Naive thymus-derived CD4-positive, alpha-beta T cell (primary cell): ENCODE measurements at regions not wholly inside any gene's neighbourhood (a gene's known extent, or its start where the extent isn't known, plus 50 kb on each side); places are given as distances from the start of the nearest gene placed in this dataset.
"Not testable (repeated sequence)": the region's sequence is repeated elsewhere in the genome, so short reads cannot be mapped to it uniquely, and the experiment has no call there.

Experiments
- ATAC-seq: fragments of 150-1000 bp; cut with Tn5 transposase; 2 replicates; pipeline ENCODE4 v1.10.0; 2021; ENCODE audit warnings: mild to moderate bottlenecking, moderate library complexity
- CTCF ChIA-PET: fragments of 350-600 bp; sonication (Branson Sonifier 250); formaldehyde crosslinking; loops from one replicate; lab custom pipeline; 2021; ENCODE audit warnings: antibody characterized with exemption; lab: Charles Lee
- POLR2A ChIA-PET: fragments of 350-600 bp; sonication (Branson Sonifier 250); formaldehyde crosslinking; loops from one replicate; lab custom pipeline; 2021; ENCODE audit warnings: antibody characterized with exemption, inconsistent platforms; lab: Charles Lee
- DNase-seq, 9 donors: peaks; one replicate each; pipeline versions ENCODE4 v3.0.0 to v3.0.0-alpha.2; 2020 to 2022; ENCODE audit warnings: mixed read lengths in 1 of 9
- H3K27ac ChIP-seq: one replicate; pipeline ENCODE4 v1.7.0; 2013; ENCODE audit warnings: mild to moderate bottlenecking, low read depth, low read length, moderate library complexity
- H3K27me3 ChIP-seq, 2 donors: one replicate each; pipeline ENCODE4 v1.7.0; 2013; ENCODE audit warnings: low read length in 2 of 2, mild to moderate bottlenecking in 2 of 2, moderate library complexity in 2 of 2; ENCODE audit not compliant: control insufficient read depth in 2 of 2, insufficient read depth in 2 of 2
- H3K36me3 ChIP-seq, 3 experiments: 1 replicate in 2 of 3; 2 replicates in 1 of 3; pipeline ENCODE4 v1.7.0; 2013; ENCODE audit warnings: low read length in 3 of 3, mild to moderate bottlenecking in 3 of 3, moderate library complexity in 1 of 3; ENCODE audit not compliant: insufficient read depth in 3 of 3, control insufficient read depth in 2 of 3
- H3K4me1 ChIP-seq, 2 donors: one replicate each; pipeline ENCODE4 v1.7.0; 2013; ENCODE audit warnings: low read length in 2 of 2, mild to moderate bottlenecking in 2 of 2, moderate library complexity in 1 of 2; ENCODE audit not compliant: control insufficient read depth in 2 of 2, insufficient read depth in 2 of 2
- H3K4me3 ChIP-seq: 2 replicates; pipeline ENCODE4 v1.7.0; 2013; ENCODE audit warnings: mild to moderate bottlenecking, low read length
- H3K9me3 ChIP-seq, 3 experiments: 1 replicate in 2 of 3; 2 replicates in 1 of 3; pipeline ENCODE4 v1.7.0; 2013; ENCODE audit warnings: low read length in 3 of 3; ENCODE audit not compliant: control insufficient read depth in 2 of 3
- H3K27ac Mint-ChIP-seq, 9 donors: one replicate each; pipeline ENCODE4 v1.8.0; 2020 to 2022; ENCODE audit warnings: mixed read lengths in 9 of 9, mild to moderate bottlenecking in 8 of 9, moderate library complexity in 5 of 9, inconsistent platforms in 2 of 9
- H3K27me3 Mint-ChIP-seq, 5 donors: one replicate each; pipeline ENCODE4 v1.8.0; 2021 to 2022; ENCODE audit warnings: mixed read lengths in 5 of 5, mild to moderate bottlenecking in 1 of 5
- H3K36me3 Mint-ChIP-seq, 5 donors: one replicate each; pipeline ENCODE4 v1.8.0; 2020 to 2022; ENCODE audit warnings: mixed read lengths in 5 of 5, mild to moderate bottlenecking in 3 of 5, inconsistent platforms in 1 of 5
- H3K4me1 Mint-ChIP-seq, 7 donors: one replicate each; pipeline ENCODE4 v1.8.0; 2020 to 2022; ENCODE audit warnings: mixed read lengths in 7 of 7, mild to moderate bottlenecking in 3 of 7, inconsistent platforms in 1 of 7
- H3K4me3 Mint-ChIP-seq, 10 donors: one replicate each; pipeline ENCODE4 v1.8.0; 2020 to 2022; ENCODE audit warnings: mild to moderate bottlenecking in 10 of 10, mixed read lengths in 10 of 10, moderate library complexity in 6 of 10, inconsistent platforms in 2 of 10
- H3K9me3 Mint-ChIP-seq, 11 donors: one replicate each; pipeline ENCODE4 v1.8.0; 2020 to 2022; ENCODE audit warnings: mixed read lengths in 11 of 11, mild to moderate bottlenecking in 4 of 11, inconsistent platforms in 1 of 11, moderate library complexity in 1 of 11
- intact Hi-C, 2 donors: fragments of 100-400 bp; cut with micrococcal nuclease; formaldehyde crosslinking; loops; one replicate each; pipeline ENCODE4 v1.15.1; 2023

DNA sequence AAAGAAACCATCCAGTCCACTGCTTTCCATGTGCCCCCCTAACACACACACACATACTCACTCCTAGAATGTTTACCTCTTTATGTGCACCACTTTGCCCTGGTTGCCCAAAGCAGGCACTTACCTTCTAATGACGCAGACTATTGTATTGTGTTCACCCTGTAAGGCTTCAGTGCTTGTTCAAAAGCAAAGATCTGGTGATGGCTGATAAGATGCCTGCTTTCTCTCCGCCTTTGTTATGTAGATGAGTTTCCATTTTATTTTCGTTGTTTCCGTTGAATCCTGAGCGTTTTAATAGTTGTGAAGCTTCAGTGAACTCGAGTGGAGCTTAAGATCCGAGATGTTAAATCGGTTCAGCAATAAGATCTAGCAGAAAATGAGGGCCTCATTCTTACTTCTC lies 452.7 kb downstream of the TMEM114 start:
- no peaks in the 10 kb centered on the region for H3K27me3 ChIP-seq
- H3K4me1 ChIP-seq, result no peaks in the 10 kb centered on the region
- ATAC-seq (no peak), DNase-seq (no peak)
- H3K9me3 ChIP-seq, result no peaks in the 10 kb centered on the region
- Mint-ChIP-seq H3K4me3 (no peak overlapping the region), H3K27ac (no peak overlapping the region), H3K9me3 (peaks cover 3 to 13% (median 5%) of the 10 kb centered on the region in 11 donors), H3K27me3 (no peaks in the 10 kb centered on the region), H3K36me3 (no peaks in the 10 kb centered on the region), H3K4me1 (no peaks in the 10 kb centered on the region)
- intact Hi-C loops, result no loop called here
- no peak overlapping the region for H3K27ac ChIP-seq
- no peak overlapping the region for H3K4me3 ChIP-seq
- H3K36me3 ChIP-seq, result no peaks in the 10 kb centered on the region
- ChIA-PET CTCF (no interaction called here), POLR2A (no interaction called here)

DNA sequence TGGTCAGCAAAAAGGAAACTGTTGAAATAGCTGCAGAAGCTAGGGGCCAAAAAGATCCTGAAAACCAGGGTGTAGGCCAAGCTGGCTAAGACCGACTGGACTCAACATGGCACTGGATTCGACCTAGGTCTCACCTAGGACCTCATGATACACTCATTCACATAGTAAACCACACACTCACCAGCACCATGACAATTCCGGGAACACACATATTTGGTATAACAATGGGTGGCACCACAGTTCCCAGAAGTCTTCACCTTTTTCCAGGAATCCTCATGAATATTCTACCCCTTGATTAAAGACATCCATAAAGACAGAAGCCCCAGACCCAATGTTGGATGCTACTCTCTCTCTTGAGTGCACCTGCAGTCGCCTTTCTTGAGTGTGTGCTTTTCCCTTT lies 460.1 kb downstream of the TMEM114 start:
- no peak for ATAC-seq
- intact Hi-C loops, result no loop called here
- CTCF ChIA-PET, result no interaction called here
- Mint-ChIP-seq H3K4me3 (no peak overlapping the region), H3K4me1 (no peaks in the 10 kb centered on the region), H3K36me3 (no peaks in the 10 kb centered on the region), H3K9me3 (peaks cover 0 to 22% (median 9%) of the 10 kb centered on the region in 11 donors), H3K27ac (no peak overlapping the region), H3K27me3 (no peaks in the 10 kb centered on the region)
- Histone ChIP-seq H3K4me3 (no peak overlapping the region), H3K27me3 (no peaks in the 10 kb centered on the region), H3K27ac (no peak overlapping the region), H3K9me3 (peaks cover 0 to 4% (median 0%) of the 10 kb centered on the region in 3 experiments), H3K4me1 (no peaks in the 10 kb centered on the region), H3K36me3 (no peaks in the 10 kb centered on the region)
- POLR2A ChIA-PET, result no interaction called here
- DNase-seq, result no peak

DNA sequence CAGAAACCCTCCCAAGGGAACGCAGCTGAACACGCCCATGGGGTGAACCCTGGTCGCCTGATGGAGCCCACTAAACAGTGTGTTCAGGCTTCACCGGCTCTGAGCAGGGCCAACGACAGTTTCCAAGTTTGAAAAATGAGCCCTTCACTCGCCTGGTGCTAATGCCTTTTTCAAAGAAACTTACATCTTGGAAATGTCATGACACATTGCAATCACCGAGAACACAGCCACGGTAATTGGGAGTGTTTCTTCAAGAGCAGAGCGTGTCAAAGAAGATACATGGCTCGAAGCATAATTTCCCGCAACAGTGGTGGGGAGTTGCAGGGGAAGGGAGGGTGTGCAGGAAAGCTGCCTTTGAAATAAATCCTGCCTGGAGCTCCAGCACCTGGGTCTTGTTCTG lies 463.2 kb downstream of the TMEM114 start:
- H3K27ac Mint-ChIP-seq, result no peak overlapping the region
- ChIA-PET CTCF (no interaction called here), POLR2A (no interaction called here)
- H3K4me1 Mint-ChIP-seq, result no peaks in the 10 kb centered on the region
- no peak for ATAC-seq
- no peak for DNase-seq
- H3K4me3 Mint-ChIP-seq, result no peak overlapping the region
- Histone ChIP-seq H3K27me3 (no peaks in the 10 kb centered on the region), H3K4me1 (no peaks in the 10 kb centered on the region), H3K9me3 (peaks cover 0 to 4% (median 0%) of the 10 kb centered on the region in 3 experiments), H3K4me3 (no peak overlapping the region), H3K27ac (no peak overlapping the region), H3K36me3 (no peaks in the 10 kb centered on the region)
- no peaks in the 10 kb centered on the region for H3K36me3 Mint-ChIP-seq
- intact Hi-C loops, result no loop called here
- H3K9me3 Mint-ChIP-seq, result peaks cover 2 to 26% (median 12%) of the 10 kb centered on the region in 11 donors
- H3K27me3 Mint-ChIP-seq, result no peaks in the 10 kb centered on the region

DNA sequence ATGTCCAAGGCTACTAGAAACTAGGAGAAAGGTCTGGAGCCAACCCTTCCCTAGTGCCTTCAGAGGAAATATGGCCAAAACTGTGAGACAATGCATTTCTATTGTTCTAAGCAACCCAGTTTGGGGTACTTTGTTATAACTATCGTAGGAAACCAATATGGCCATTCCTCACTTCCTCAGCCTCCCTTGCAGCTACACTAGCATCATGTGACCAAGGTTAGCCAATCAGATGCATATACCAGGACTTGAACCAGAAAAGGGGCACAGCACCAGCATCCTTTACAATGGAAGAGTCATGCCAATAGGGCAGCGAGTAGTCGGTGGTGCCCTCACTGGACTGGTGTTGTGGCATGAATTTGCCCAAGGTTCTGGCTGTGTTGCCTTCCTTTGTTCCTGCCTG lies 464.0 kb downstream of the TMEM114 start:
- H3K36me3 ChIP-seq, result no peaks in the 10 kb centered on the region
- no peaks in the 10 kb centered on the region for H3K4me1 ChIP-seq
- Mint-ChIP-seq H3K27me3 (no peaks in the 10 kb centered on the region), H3K4me3 (no peak overlapping the region), H3K9me3 (peaks cover 2 to 27% (median 11%) of the 10 kb centered on the region in 11 donors), H3K27ac (no peak overlapping the region), H3K36me3 (no peaks in the 10 kb centered on the region), H3K4me1 (no peaks in the 10 kb centered on the region)
- intact Hi-C loops, result no loop called here
- no peak overlapping the region for H3K27ac ChIP-seq
- peaks cover 0 to 4% (median 0%) of the 10 kb centered on the region in 3 experiments for H3K9me3 ChIP-seq
- ATAC-seq (no peak), DNase-seq (no peak)
- CTCF ChIA-PET, result no interaction called here
- POLR2A ChIA-PET, result no interaction called here
- H3K4me3 ChIP-seq, result no peak overlapping the region
- H3K27me3 ChIP-seq, result no peaks in the 10 kb centered on the region

DNA sequence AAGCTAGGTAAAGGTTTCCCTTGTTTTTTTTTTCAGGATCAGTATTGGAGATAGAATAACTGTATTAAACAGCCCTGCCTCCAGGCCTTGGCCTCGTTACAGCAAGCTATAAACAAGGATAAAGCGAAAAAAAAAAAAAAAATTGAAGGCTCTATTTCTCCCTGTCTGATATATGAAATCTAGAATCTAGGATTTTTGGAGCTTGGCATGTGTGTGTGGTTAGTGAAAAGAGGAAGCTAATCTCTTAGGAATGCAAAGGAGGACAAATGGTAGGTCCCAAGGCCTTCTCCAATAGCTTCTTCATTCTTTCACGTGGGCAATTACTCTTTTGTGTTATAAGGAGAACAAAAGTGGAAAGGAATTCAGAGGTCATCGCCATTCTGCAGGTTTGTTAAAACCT lies 470.3 kb downstream of the TMEM114 start:
- Mint-ChIP-seq H3K36me3 (no peaks in the 10 kb centered on the region), H3K27me3 (no peaks in the 10 kb centered on the region), H3K4me3 (no peak overlapping the region), H3K4me1 (no peaks in the 10 kb centered on the region), H3K9me3 (peaks cover 0 to 37% (median 9%) of the 10 kb centered on the region in 11 donors), H3K27ac (no peak overlapping the region)
- ChIA-PET POLR2A (no interaction called here), CTCF (interaction anchor here (0.6 to 0.7 kb wide), 2 partner anchors 195 to 225 kb away, joined by 4 to 6 read pairs; no protein-coding TSS in a partner anchor)
- DNase-seq (no peak), ATAC-seq (no peak)
- Histone ChIP-seq H3K9me3 (no peaks in the 10 kb centered on the region), H3K4me3 (no peak overlapping the region), H3K4me1 (no peaks in the 10 kb centered on the region), H3K36me3 (no peaks in the 10 kb centered on the region), H3K27me3 (no peaks in the 10 kb centered on the region), H3K27ac (no peak overlapping the region)
- intact Hi-C loops, result no loop called here

DNA sequence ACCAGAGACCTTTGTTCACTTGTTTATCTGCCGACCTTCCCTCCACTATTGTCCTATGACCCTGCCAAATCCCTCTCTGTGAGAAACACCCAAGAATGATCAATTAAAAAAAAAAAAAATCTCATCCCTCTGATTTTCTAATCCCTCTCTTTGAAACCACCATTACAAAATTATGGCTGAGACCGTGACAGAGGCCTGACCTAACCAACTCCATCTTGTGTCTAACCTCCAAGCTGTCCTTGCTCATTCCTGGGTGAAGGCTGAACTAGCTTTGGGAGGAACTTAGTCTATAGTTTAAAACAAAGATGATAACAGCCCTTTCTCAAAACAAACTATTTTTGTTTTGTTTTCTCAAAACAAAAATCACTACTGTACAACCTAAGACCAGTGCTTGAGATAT lies 474.5 kb downstream of the TMEM114 start:
- Mint-ChIP-seq H3K4me3 (no peak overlapping the region), H3K9me3 (peaks cover 4 to 47% (median 14%) of the 10 kb centered on the region in 11 donors), H3K36me3 (no peaks in the 10 kb centered on the region), H3K4me1 (no peaks in the 10 kb centered on the region), H3K27ac (no peak overlapping the region), H3K27me3 (no peaks in the 10 kb centered on the region)
- ChIA-PET CTCF (no interaction called here), POLR2A (no interaction called here)
- no peak for ATAC-seq
- Histone ChIP-seq H3K27me3 (no peaks in the 10 kb centered on the region), H3K4me3 (no peak overlapping the region), H3K36me3 (no peaks in the 10 kb centered on the region), H3K4me1 (no peaks in the 10 kb centered on the region), H3K9me3 (no peaks in the 10 kb centered on the region), H3K27ac (no peak overlapping the region)
- DNase-seq, result no peak
- intact Hi-C loops, result no loop called here

DNA sequence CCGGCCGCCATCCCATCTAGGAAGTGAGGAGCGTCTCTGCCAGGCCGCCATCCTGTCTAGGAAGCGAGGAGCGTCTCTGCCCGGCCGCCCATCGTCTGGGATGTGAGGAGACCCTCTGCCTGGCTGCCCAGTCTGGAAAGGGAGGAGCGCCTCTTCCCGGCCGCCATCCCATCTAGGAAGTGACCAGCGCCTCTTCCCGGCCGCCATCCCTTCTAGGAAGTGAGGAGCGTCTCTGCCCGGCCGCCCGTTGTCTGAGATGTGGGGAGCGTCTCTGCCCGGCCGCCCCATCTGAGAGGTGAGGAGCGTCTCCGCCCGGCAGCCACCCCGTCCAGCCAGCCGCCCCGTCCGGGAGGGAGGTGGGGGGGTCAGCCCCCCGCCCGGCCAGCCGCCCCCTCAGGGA lies 475.4 kb downstream of the TMEM114 start:
- ATAC-seq, H3K27ac ChIP-seq, H3K36me3 ChIP-seq, H3K36me3 Mint-ChIP-seq, H3K4me1 ChIP-seq, H3K27ac Mint-ChIP-seq, H3K9me3 ChIP-seq, CTCF ChIA-PET, H3K4me3 ChIP-seq, H3K27me3 Mint-ChIP-seq, H3K27me3 ChIP-seq, H3K4me3 Mint-ChIP-seq, intact Hi-C loops, POLR2A ChIA-PET, DNase-seq, H3K4me1 Mint-ChIP-seq: not testable (repeated sequence)
- peaks cover 5 to 42% (median 14%) of the 10 kb centered on the region in 11 donors for H3K9me3 Mint-ChIP-seq
